SH-SY5Y (cell line): ENCODE measurements at regions not wholly inside any gene's neighbourhood (a gene's known extent, or its start where the extent isn't known, plus 50 kb on each side); places are given as distances from the start of the nearest gene placed in this dataset.

ENCODE experiments used
- GATA2 ChIP-seq: IDR thresholded peaks from 2 replicates; pipeline ENCODE4 v1.6.1; 2011; ENCODE audit warnings: mild to moderate bottlenecking, low read depth, low read length
- GATA3 ChIP-seq: IDR thresholded peaks from 2 replicates; pipeline ENCODE4 v1.6.1; 2011; ENCODE audit warnings: low read depth, mild to moderate bottlenecking, low read length, moderate library complexity

DNA sequence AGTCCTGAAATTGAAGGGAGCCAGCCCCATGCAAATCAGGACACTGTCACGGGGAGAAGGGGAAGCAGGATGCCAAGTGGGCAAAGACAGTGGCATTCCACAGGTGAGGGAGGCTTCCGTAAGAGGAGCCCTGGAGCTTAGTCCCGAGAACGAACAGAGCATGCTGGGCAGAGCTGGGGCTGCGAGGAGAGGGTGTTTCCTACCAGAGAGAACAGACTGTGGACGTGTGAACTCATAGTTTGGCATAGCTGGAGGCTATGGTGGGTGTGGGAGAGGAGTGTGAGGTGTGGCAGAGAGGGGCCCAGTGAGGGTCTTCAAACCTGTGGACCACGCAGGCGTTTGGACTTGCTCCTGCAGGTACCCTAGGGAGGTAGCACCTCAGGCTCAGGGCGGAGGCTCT, 102.8 kb upstream of the SMIM23 start:
- no peak for TF ChIP-seq GATA3
- no peak for TF ChIP-seq GATA2
